GM18517 (cell line): ENCODE measurements at regions not wholly inside any gene's neighbourhood (a gene's known extent, or its start where the extent isn't known, plus 50 kb on each side); places are given as distances from the start of the nearest gene placed in this dataset.

ENCODE experiments used
- ATAC-seq: cut with Tn5 transposase; IDR thresholded peaks from one replicate; pipeline ENCODE4 v1.9.1; 2021; ENCODE audit warnings: mild to moderate bottlenecking, moderate library complexity; ENCODE audit not compliant: unreplicated experiment

DNA sequence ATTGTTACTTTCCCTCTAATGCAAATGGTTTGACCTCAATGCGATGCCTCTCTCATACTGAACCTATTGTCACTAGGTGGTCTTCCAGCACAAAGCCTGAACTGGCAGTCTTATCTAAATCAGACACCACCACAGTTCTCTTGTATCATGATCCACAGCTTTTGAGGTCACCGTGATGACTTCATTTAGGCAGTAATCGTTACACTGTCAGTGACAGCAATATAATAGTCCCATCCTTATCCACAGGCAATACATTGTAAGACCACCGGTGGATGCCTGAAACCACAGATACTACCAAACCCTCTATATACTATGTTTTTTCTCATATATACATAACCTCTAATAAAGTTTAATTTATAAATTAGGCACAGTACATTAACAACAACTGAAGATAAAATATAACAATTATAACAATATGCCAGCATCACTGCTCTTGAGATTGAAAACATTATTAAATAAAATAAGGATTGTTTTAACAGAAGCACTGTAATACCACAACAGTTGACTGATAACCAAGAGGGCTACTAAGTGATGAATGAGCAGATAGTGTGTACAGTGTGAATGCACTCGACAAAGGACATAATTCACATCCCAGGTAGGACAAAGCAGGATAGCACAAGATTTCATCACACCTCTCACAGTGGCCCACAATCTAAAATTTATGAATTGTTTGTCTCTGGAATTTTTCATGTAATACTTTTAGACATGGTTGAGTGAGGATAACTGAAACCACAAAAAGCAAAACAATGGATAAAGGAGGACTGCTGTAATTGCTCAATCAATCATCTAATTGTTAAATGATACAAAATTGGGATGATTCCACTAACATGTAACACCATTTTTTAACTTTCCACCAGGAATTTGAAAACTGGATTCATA, 419.4 kb downstream of the CENPC start:
- no peak for ATAC-seq

DNA sequence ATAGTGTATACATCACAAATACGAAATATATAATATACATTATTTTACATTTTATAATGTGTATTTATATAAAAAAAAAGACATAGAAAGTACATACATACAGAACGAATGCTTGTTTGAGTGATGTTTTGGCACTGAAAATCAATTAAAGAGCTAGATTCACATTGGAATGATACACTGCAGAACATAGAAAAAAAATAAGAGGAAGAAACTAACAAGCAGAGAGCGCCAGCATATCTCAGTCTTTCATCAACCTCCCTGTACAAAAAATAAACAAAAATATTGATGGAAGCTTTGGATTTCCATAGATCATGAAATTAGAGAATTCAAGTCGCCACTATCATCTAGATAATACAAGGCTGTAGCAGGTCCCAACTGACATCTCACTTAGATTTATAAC, 420.6 kb downstream of the CENPC start:
- ATAC-seq = no peak

DNA sequence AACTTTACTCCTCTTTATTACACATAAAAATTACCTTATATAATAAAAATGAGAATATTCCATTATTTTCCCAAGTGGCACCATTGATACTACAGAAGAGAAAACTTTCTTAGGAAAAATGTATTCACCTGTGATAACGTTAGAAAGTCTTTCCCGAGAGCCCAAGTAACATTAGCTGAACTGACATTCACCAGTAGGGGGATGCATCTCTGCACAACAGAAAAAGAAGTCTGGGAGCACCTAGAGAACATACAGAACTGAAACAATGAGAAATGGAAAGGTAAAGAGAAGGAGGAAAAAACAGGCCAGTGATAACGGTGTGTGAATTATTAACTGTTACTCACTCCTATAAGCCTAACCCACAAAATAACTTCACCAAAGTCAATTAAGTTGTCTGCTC, 423.3 kb downstream of the CENPC start:
- ATAC-seq = no peak

GRCh38 chr4:67120369-67120768, 424.9 kb downstream of the CENPC start:
- ATAC-seq = no peak

- no peak for ATAC-seq
Measured at GRCh38 chr4:67109276-67109675, 436.0 kb downstream of the CENPC start.

DNA sequence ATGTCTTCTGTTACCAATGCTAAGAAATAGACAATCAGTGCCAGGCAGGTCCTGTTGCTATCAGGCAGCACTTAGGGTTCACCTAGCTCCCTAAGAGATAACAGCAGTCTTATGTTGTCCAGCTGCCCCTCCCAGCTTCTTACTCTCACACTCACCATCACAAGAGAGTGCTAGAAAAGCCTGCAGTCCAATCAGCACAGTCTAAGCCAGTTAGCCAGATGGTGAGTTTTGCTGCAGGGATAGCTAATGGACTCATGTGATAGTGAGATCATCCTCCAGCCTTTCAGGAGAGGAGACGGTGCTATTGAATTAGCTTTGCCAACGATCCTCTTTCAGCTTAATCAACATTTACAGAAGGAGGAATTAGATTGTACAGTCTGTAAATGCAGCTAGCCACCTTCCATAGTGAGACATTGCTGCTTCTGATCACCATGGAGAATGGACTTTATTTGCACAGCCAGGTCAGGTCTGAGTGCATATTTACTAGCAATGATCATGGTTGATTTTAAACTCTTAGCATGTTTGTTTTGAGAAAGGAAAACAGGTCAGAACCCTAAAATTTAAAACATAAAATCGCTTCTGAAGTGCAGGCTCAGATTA, 438.3 kb downstream of the CENPC start:
- no peak for ATAC-seq

- ATAC-seq = no peak
Measured at GRCh38 chr4:67104145-67104544, 441.2 kb downstream of the CENPC start.

DNA sequence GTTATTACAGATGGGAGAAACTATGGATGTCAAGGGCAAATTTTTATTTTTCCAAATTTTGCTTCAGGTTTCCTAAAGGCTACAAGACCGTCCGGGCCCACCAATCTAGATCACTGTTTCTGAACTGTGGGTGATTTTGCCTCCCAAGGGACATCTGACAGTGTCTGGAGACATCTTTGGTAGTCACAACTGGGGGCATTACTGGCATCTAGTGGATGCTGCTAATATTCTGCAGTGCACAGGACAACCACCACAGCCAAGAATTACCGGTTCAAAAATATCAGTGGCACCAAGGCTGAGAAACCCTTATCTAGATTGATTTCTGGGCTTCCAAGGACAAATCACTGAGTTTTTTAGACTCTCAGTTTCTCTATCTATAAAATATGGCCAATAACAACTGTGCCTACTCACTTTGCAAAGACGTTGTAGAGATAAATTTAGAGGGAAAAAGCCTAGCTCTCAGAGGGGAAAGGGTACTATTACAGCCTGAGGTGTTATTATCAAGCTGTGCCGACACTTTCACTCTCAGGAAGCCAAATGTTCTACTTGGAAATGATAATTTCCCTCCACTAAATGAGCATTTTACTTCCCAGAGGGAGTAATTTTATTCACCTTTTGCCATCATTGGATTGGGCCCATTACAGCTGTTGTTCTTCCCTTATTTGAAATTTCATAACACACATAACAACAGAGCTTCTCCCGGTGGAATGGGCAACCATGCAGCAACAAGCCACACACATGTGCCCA, 442.1 kb downstream of the CENPC start:
- ATAC-seq = no peak

- no peak for ATAC-seq
Measured at GRCh38 chr4:67101612-67102011, 443.7 kb downstream of the CENPC start.

DNA sequence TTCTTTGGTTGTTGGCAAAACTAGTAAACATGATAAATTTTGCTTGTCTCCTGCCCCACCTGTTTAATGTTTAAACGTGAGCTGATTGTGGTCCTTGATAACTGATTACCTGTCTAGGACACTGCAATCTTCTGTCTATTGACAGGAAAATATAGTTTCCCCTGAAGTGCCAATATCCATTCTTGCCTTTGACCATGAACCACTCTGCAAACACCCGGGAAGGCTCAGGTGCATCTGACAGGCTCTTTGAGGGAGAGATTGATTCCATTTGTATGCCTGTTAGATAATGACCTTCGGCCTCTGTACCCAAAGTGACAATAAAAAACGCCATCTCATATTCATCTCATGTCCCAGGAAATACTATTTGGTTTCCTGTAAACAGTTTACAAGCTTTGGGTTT, 453.0 kb downstream of the CENPC start:
- no peak for ATAC-seq

DNA sequence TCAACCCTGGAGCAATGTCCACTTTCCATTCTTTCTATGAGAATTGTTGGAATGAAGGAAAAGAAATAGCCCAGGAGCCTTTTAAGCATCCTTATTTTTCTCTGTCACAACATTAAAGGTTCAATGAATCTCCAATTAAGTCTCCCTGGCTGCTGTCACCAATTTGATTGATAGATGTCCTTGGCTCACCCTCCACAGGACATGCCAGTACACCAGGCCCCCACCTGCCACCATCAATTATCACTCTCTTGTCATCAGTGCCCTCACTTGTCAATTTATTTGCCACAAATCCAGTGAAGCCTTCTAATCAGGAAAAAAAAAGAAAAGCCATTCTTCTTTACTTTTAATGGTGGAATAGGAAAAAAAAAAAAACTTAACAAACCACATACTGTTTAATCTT, 453.6 kb downstream of the CENPC start:
- ATAC-seq = no peak

GRCh38 chr4:67087897-67088296, 457.4 kb downstream of the CENPC start:
- peak; percentile 88 for ATAC-seq

DNA sequence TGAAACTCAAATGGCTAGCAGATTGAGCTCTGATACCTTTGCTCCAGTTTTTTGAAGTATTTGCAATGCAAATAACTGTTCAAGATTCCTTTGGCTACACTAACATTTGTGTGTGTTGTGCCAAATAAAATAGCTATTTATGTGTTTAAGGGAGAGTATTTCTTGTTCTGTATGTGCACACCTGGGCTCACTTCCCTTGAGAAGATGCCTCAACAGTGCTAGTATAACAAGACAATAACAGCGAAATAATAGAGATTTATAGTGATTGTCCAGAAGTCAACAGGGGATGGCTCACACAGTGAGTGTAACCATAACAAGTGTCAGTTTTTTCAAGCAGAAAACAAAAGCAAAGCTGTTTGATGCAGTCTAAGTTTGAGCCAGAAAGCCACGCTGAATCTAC, 460.5 kb downstream of the CENPC start:
- no peak for ATAC-seq

GRCh38 chr4:67083496-67083895, 461.8 kb downstream of the CENPC start:
- no peak for ATAC-seq

DNA sequence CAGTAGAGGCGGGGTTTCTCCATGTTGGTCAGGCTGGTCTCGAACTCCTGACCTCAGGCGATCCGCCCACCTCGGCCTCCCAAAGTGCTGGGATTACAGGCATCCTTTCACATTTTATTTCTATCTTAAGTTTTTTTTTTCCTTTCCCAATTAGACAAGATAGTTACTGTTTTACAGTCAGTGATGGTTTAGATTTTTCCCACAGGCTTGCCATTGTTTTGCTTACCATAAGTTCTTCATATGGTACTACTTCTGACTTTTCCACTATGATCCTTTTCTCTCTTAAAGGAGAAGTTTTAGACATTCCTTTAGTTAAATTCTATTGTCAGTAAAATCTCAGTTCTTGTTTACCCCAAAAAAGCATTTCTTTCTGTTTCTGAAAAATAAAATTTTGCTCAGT, 462.6 kb downstream of the CENPC start:
- ATAC-seq = no peak

GRCh38 chr4:67080046-67080557, 465.2 kb downstream of the CENPC start:
- ATAC-seq = no peak

GRCh38 chr4:67071641-67072040, 473.7 kb downstream of the CENPC start:
- no peak for ATAC-seq

DNA sequence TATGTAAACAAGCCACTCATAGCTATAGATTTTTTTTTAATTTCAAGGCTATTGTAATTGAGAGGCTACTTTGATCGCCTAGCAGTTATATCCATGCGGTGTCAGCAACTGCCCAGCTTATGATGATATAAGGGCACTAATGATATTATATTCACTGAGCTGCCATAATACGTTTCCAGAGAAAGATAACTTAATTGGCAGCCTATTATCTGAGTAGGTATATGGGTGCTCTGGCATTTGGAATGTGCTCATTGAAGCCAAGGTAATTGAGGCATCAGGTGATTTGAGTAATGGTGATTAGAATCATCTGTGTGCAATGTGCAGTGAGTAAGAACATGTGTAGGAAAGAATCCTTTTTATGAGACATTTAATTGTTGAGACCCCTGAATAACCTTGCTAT, 490.0 kb downstream of the CENPC start:
- ATAC-seq = no peak

GRCh38 chr4:67054896-67055295, 490.4 kb downstream of the CENPC start:
- no peak for ATAC-seq

GRCh38 chr4:67052814-67053675, 492.3 kb downstream of the CENPC start:
- no peak for ATAC-seq
